Activated CD4-positive, CD25-positive, alpha-beta regulatory T cell treated with anti-CD3 and anti-CD28 coated beads, Interleukin-2, amount 50 U/mL, for 24 hours (primary cell): ENCODE measurements at regions not wholly inside any gene's neighbourhood (a gene's known extent, or its start where the extent isn't known, plus 50 kb on each side); places are given as distances from the start of the nearest gene placed in this dataset.

Experiments
- ATAC-seq, 2 donors: fragments of 150-1000 bp; cut with Tn5 transposase; one replicate each; pipeline ENCODE4 v1.10.0; 2021; ENCODE audit warnings: mild to moderate bottlenecking in 1 of 2, moderate library complexity in 1 of 2

GRCh38 chr2:38202713-38203445, 126.9 kb upstream of the CYP1B1 start:
- ATAC-seq, result no peak

GRCh38 chr2:38201784-38202183, 125.8 kb upstream of the CYP1B1 start:
- no peak for ATAC-seq

- ATAC-seq, result no peak
Measured at GRCh38 chr2:38200598-38200997, 124.6 kb upstream of the CYP1B1 start.

GRCh38 chr2:38199127-38199526, 123.2 kb upstream of the CYP1B1 start:
- ATAC-seq, result no peak

GRCh38 chr2:38194751-38195150, 118.8 kb upstream of the CYP1B1 start:
- no peak for ATAC-seq

- no peak for ATAC-seq
Measured at GRCh38 chr2:38192976-38193375, 117.0 kb upstream of the CYP1B1 start.

- ATAC-seq, result no peak
Measured at GRCh38 chr2:38192046-38192445, 116.1 kb upstream of the CYP1B1 start.

GRCh38 chr2:38191516-38191915, 115.6 kb upstream of the CYP1B1 start:
- no peak for ATAC-seq

- ATAC-seq, result no peak
Measured at GRCh38 chr2:38190542-38191218, 114.7 kb upstream of the CYP1B1 start.

- ATAC-seq, result no peak
Measured at GRCh38 chr2:38187541-38188011, 111.6 kb upstream of the CYP1B1 start.

GRCh38 chr2:38185012-38185491, 109.1 kb upstream of the CYP1B1 start:
- peak in 1 of 2 donors; percentile 36 for ATAC-seq

- ATAC-seq, result no peak
Measured at GRCh38 chr2:38182492-38183003, 106.6 kb upstream of the CYP1B1 start.

GRCh38 chr2:38181806-38182491, 106.0 kb upstream of the CYP1B1 start:
- ATAC-seq, result no peak

- ATAC-seq, result no peak
Measured at GRCh38 chr2:38180754-38181153, 104.8 kb upstream of the CYP1B1 start.

- no peak for ATAC-seq
Measured at GRCh38 chr2:38178556-38179419, 102.8 kb upstream of the CYP1B1 start.

GRCh38 chr2:38178119-38178518, 102.2 kb upstream of the CYP1B1 start:
- no peak for ATAC-seq

- ATAC-seq, result no peak
Measured at GRCh38 chr2:38176619-38177021, 100.7 kb upstream of the CYP1B1 start.

GRCh38 chr2:38174646-38175423, 98.9 kb upstream of the CYP1B1 start:
- no peak for ATAC-seq

- ATAC-seq, result no peak
Measured at GRCh38 chr2:38174131-38174530, 98.2 kb upstream of the CYP1B1 start.

GRCh38 chr2:38173683-38174082, 97.7 kb upstream of the CYP1B1 start:
- no peak for ATAC-seq

- ATAC-seq, result no peak
Measured at GRCh38 chr2:38171208-38171855, 95.4 kb upstream of the CYP1B1 start.
